Panc1 (cell line): ENCODE measurements at regions not wholly inside any gene's neighbourhood (a gene's known extent, or its start where the extent isn't known, plus 50 kb on each side); places are given as distances from the start of the nearest gene placed in this dataset.

ENCODE experiments used
- POLR2AphosphoS5 ChIP-seq: IDR thresholded peaks from 2 replicates; pipeline ENCODE4 v1.6.1; 2012; ENCODE audit warnings: mild to moderate bottlenecking, low read depth, low read length, moderate library complexity
- SIN3A ChIP-seq: IDR thresholded peaks from 2 replicates; pipeline ENCODE4 v1.6.1; 2012; ENCODE audit warnings: low read depth, mild to moderate bottlenecking, low read length, moderate library complexity, borderline replicate concordance; ENCODE audit not compliant: insufficient read depth
- TCF7L2 ChIP-seq: IDR thresholded peaks from 2 replicates; pipeline ENCODE4 v1.6.1; 2011; ENCODE audit warnings: mild to moderate bottlenecking, low read depth, low read length, inconsistent platforms
- TF ChIP-seq, protein P1 (sequence below): fragments of 450-650 bp; IDR thresholded peaks from 2 replicates; pipeline ENCODE4 v1.5.1; 2017; ENCODE audit warnings: mild to moderate bottlenecking
- TF ChIP-seq, protein P2 (sequence below), 2 experiments: IDR thresholded peaks; 2 replicates each; pipeline ENCODE4 v1.6.1; 2011 to 2012; ENCODE audit warnings: low read depth in 2 of 2, control low read depth in 1 of 2, low read length in 1 of 2, mild to moderate bottlenecking in 1 of 2, moderate library complexity in 1 of 2; ENCODE audit not compliant: insufficient read depth in 1 of 2

- no peak for TF ChIP-seq POLR2AphosphoS5
- TF ChIP-seq, protein P1, sequence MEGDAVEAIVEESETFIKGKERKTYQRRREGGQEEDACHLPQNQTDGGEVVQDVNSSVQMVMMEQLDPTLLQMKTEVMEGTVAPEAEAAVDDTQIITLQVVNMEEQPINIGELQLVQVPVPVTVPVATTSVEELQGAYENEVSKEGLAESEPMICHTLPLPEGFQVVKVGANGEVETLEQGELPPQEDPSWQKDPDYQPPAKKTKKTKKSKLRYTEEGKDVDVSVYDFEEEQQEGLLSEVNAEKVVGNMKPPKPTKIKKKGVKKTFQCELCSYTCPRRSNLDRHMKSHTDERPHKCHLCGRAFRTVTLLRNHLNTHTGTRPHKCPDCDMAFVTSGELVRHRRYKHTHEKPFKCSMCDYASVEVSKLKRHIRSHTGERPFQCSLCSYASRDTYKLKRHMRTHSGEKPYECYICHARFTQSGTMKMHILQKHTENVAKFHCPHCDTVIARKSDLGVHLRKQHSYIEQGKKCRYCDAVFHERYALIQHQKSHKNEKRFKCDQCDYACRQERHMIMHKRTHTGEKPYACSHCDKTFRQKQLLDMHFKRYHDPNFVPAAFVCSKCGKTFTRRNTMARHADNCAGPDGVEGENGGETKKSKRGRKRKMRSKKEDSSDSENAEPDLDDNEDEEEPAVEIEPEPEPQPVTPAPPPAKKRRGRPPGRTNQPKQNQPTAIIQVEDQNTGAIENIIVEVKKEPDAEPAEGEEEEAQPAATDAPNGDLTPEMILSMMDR, result no peak
- TF ChIP-seq, protein P2, sequence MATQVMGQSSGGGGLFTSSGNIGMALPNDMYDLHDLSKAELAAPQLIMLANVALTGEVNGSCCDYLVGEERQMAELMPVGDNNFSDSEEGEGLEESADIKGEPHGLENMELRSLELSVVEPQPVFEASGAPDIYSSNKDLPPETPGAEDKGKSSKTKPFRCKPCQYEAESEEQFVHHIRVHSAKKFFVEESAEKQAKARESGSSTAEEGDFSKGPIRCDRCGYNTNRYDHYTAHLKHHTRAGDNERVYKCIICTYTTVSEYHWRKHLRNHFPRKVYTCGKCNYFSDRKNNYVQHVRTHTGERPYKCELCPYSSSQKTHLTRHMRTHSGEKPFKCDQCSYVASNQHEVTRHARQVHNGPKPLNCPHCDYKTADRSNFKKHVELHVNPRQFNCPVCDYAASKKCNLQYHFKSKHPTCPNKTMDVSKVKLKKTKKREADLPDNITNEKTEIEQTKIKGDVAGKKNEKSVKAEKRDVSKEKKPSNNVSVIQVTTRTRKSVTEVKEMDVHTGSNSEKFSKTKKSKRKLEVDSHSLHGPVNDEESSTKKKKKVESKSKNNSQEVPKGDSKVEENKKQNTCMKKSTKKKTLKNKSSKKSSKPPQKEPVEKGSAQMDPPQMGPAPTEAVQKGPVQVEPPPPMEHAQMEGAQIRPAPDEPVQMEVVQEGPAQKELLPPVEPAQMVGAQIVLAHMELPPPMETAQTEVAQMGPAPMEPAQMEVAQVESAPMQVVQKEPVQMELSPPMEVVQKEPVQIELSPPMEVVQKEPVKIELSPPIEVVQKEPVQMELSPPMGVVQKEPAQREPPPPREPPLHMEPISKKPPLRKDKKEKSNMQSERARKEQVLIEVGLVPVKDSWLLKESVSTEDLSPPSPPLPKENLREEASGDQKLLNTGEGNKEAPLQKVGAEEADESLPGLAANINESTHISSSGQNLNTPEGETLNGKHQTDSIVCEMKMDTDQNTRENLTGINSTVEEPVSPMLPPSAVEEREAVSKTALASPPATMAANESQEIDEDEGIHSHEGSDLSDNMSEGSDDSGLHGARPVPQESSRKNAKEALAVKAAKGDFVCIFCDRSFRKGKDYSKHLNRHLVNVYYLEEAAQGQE (IDR thresholded peaks at IDR 0.05; ENCODE audit: insufficient read depth in 1 of 2, low read depth in 2 of 2, low read length in 1 of 2), result no peak
- no peak for TF ChIP-seq SIN3A
- no peak for TF ChIP-seq TCF7L2
Observed at GRCh38 chr1:221286399-221286798, 407.2 kb downstream of the HLX start.
